Upper lobe of left lung (tissue), 4 donors: ENCODE measurements at regions not wholly inside any gene's neighbourhood (a gene's known extent, or its start where the extent isn't known, plus 50 kb on each side); places are given as distances from the start of the nearest gene placed in this dataset.

Experiments
- CTCF ChIP-seq, 6 experiments: fragments of 450-650 bp in 4 of 6; fragments of 200-600 bp in 2 of 6; sonication (generic) in 2 of 6; IDR thresholded peaks; one replicate each; pipeline ENCODE4 v1.5.1; 2016 to 2019; ENCODE audit warnings: antibody characterized with exemption in 6 of 6
- POLR2A ChIP-seq, 4 donors: fragments of 450-650 bp; IDR thresholded peaks; one replicate each; pipeline ENCODE4 v1.5.1; 2016 to 2017; ENCODE audit warnings: antibody characterized with exemption in 4 of 4, mild to moderate bottlenecking in 2 of 4
- POLR2AphosphoS5 ChIP-seq, 2 donors: sonication (generic); formaldehyde crosslinking; IDR thresholded peaks; one replicate each; pipeline ENCODE4 v1.5.1; 2017; ENCODE audit warnings: antibody characterized with exemption in 2 of 2

GRCh38 chr17:10899281-10899680, 61.4 kb upstream of the PIRT start:
- TF ChIP-seq CTCF (IDR thresholded peaks at IDR 0.05) (no peak), POLR2A (IDR thresholded peaks at IDR 0.05) (no peak), POLR2AphosphoS5 (IDR thresholded peaks at IDR 0.05) (no peak)
